Stimulated activated CD8-positive, alpha-beta memory T cell treated with anti-CD3 and anti-CD28 coated beads, Interleukin-7, amount 100 ng/mL, for 48 hours (primary cell): ENCODE measurements at regions not wholly inside any gene's neighbourhood (a gene's known extent, or its start where the extent isn't known, plus 50 kb on each side); places are given as distances from the start of the nearest gene placed in this dataset.

Experiments
- DNase-seq, 2 donors: peaks; one replicate each; pipeline ENCODE4 v3.0.0-alpha.2; 2020; ENCODE audit warnings: low read depth in 1 of 2; ENCODE audit errors: extremely low read depth in 1 of 2

GRCh38 chrX:148448686-148449085 lies 51.7 kb upstream of the AFF2 start:
- DNase-seq, result no peak
